WTC11 (cell line): ENCODE measurements at regions not wholly inside any gene's neighbourhood (a gene's known extent, or its start where the extent isn't known, plus 50 kb on each side); places are given as distances from the start of the nearest gene placed in this dataset.

ENCODE experiments used
- ATAC-seq: fragments of 200-7000 bp; cut with Tn5 transposase; 2 replicates; pipeline ENCODE4 v1.10.0; 2021; ENCODE audit warnings: mild to moderate bottlenecking, moderate library complexity
- CTCF ChIA-PET: fragments of 300-600 bp; sonication (Branson Sonifier 250); formaldehyde crosslinking; loops from one replicate; lab custom pipeline; 2021; ENCODE audit warnings: antibody characterized with exemption; lab: Charles Lee
- POLR2A ChIA-PET: fragments of 350-600 bp; sonication (Branson Sonifier 250); formaldehyde crosslinking; loops from one replicate; lab custom pipeline; 2021; ENCODE audit warnings: antibody characterized with exemption; lab: Charles Lee
- DNase-seq: peaks from one replicate; pipeline ENCODE4 v3.0.0; 2021; ENCODE audit warnings: low spot score
- H3K27ac Mint-ChIP-seq: 2 replicates; pipeline ENCODE4 v1.8.0; 2021; ENCODE audit warnings: mixed read lengths
- H3K27me3 Mint-ChIP-seq: 2 replicates; pipeline ENCODE4 v1.8.0; 2021; ENCODE audit warnings: low read depth, mild to moderate bottlenecking, moderate library complexity, mixed read lengths
- H3K36me3 Mint-ChIP-seq: 2 replicates; pipeline ENCODE4 v1.8.0; 2021; ENCODE audit warnings: mixed read lengths
- H3K4me1 Mint-ChIP-seq: 2 replicates; pipeline ENCODE4 v1.8.0; 2022; ENCODE audit warnings: mixed read lengths
- H3K4me3 Mint-ChIP-seq: 2 replicates; pipeline ENCODE4 v1.8.0; 2021; ENCODE audit warnings: mild to moderate bottlenecking, moderate library complexity, mixed read lengths
- H3K9me3 Mint-ChIP-seq: 2 replicates; pipeline ENCODE4 v1.8.0; 2021; ENCODE audit warnings: mixed read lengths
- CREB1 ChIP-seq: sonication (generic); formaldehyde crosslinking; IDR thresholded peaks from 2 replicates; pipeline ENCODE4 v1.8.0; 2023; ENCODE audit warnings: mild to moderate bottlenecking, missing genetic modification reagents
- CREM ChIP-seq: sonication (generic); formaldehyde crosslinking; IDR thresholded peaks from 2 replicates; pipeline ENCODE4 v1.8.1; 2022; ENCODE audit warnings: mild to moderate bottlenecking, missing genetic modification reagents, moderate library complexity
- ESRRA ChIP-seq: sonication (generic); formaldehyde crosslinking; IDR thresholded peaks from 2 replicates; pipeline ENCODE4 v1.8.1; 2022; ENCODE audit warnings: mild to moderate bottlenecking, missing genetic modification reagents, borderline replicate concordance
- ETV6 ChIP-seq: sonication (generic); formaldehyde crosslinking; IDR thresholded peaks from 2 replicates; pipeline ENCODE4 v1.8.1; 2022; ENCODE audit warnings: mild to moderate bottlenecking, missing genetic modification reagents
- FOXK1 ChIP-seq: sonication (generic); formaldehyde crosslinking; IDR thresholded peaks from 2 replicates; pipeline ENCODE4 v1.8.0; 2022; ENCODE audit warnings: mild to moderate bottlenecking, moderate library complexity, missing genetic modification reagents
- FOXP4 ChIP-seq: sonication (generic); formaldehyde crosslinking; IDR thresholded peaks from 2 replicates; pipeline ENCODE4 v1.8.0; 2022; ENCODE audit warnings: mild to moderate bottlenecking, missing genetic modification reagents
- GRHL2 ChIP-seq: fragments of 250-450 bp; sonication (Bioruptor Pico); IDR thresholded peaks from 2 replicates; pipeline ENCODE4 v1.8.0; 2022; ENCODE audit warnings: mild to moderate bottlenecking, moderate library complexity; ENCODE audit not compliant: insufficient replicate concordance, severe bottlenecking
- HMGXB4 ChIP-seq: sonication (generic); formaldehyde crosslinking; IDR thresholded peaks from 2 replicates; pipeline ENCODE4 v1.8.1; 2023; ENCODE audit warnings: mild to moderate bottlenecking, moderate library complexity, missing genetic modification reagents
- JUN ChIP-seq: sonication (generic); formaldehyde crosslinking; IDR thresholded peaks from 2 replicates; pipeline ENCODE4 v1.8.0; 2023; ENCODE audit warnings: mild to moderate bottlenecking, missing genetic modification reagents
- MLX ChIP-seq: sonication (generic); formaldehyde crosslinking; IDR thresholded peaks from 2 replicates; pipeline ENCODE4 v1.8.1; 2023; ENCODE audit warnings: mild to moderate bottlenecking, missing genetic modification reagents, moderate library complexity
- MXD4 ChIP-seq: fragments of 250-450 bp; sonication (Bioruptor Pico); IDR thresholded peaks from 2 replicates; pipeline ENCODE4 v1.8.0; 2021; ENCODE audit warnings: mild to moderate bottlenecking, moderate library complexity, borderline replicate concordance
- NFE2L1 ChIP-seq: sonication (generic); formaldehyde crosslinking; IDR thresholded peaks from 2 replicates; pipeline ENCODE4 v1.8.1; 2023; ENCODE audit warnings: missing genetic modification reagents
- NR2C2 ChIP-seq: sonication (generic); formaldehyde crosslinking; IDR thresholded peaks from 2 replicates; pipeline ENCODE4 v1.8.0; 2022; ENCODE audit warnings: mild to moderate bottlenecking, missing genetic modification reagents
- NR3C1 ChIP-seq: sonication (generic); formaldehyde crosslinking; conservative IDR thresholded peaks from 2 replicates; pipeline ENCODE4 v1.8.1; 2023; ENCODE audit warnings: low read depth, mild to moderate bottlenecking, missing genetic modification reagents
- PRRX2 ChIP-seq: fragments of 250-450 bp; sonication (Bioruptor Pico); IDR thresholded peaks from 2 replicates; pipeline ENCODE4 v1.8.0; 2021; ENCODE audit warnings: mild to moderate bottlenecking
- SMAD4 ChIP-seq: sonication (generic); formaldehyde crosslinking; IDR thresholded peaks from 2 replicates; pipeline ENCODE4 v1.8.0; 2022; ENCODE audit warnings: mild to moderate bottlenecking, missing genetic modification reagents
- USF1 ChIP-seq: sonication (generic); formaldehyde crosslinking; IDR thresholded peaks from 2 replicates; pipeline ENCODE4 v1.8.0; 2022; ENCODE audit warnings: mild to moderate bottlenecking, missing genetic modification reagents
- ZBTB21 ChIP-seq: sonication (generic); formaldehyde crosslinking; IDR thresholded peaks from 2 replicates; pipeline ENCODE4 v1.8.1; 2023; ENCODE audit warnings: mild to moderate bottlenecking, missing genetic modification reagents, borderline replicate concordance
- ZMAT4 ChIP-seq: fragments of 250-450 bp; sonication (Bioruptor Pico); IDR thresholded peaks from 2 replicates; pipeline ENCODE4 v1.9.0; 2021; ENCODE audit warnings: mild to moderate bottlenecking
- ZNF232 ChIP-seq: sonication (generic); formaldehyde crosslinking; IDR thresholded peaks from 2 replicates; pipeline ENCODE4 v1.8.0; 2022; ENCODE audit warnings: mild to moderate bottlenecking, missing genetic modification reagents
- ZNF396 ChIP-seq: fragments of 250-450 bp; sonication (Bioruptor Pico); IDR thresholded peaks from 2 replicates; pipeline ENCODE4 v1.8.0; 2021; ENCODE audit warnings: mild to moderate bottlenecking, moderate library complexity, borderline replicate concordance
- ZNF425 ChIP-seq: fragments of 250-450 bp; sonication (Bioruptor Pico); conservative IDR thresholded peaks from 2 replicates; pipeline ENCODE4 v1.9.0; 2021; ENCODE audit warnings: mild to moderate bottlenecking
- ZNF512 ChIP-seq: sonication (generic); formaldehyde crosslinking; IDR thresholded peaks from 2 replicates; pipeline ENCODE4 v1.8.1; 2022; ENCODE audit warnings: missing genetic modification reagents, borderline replicate concordance
- ZNF671 ChIP-seq: fragments of 250-450 bp; sonication (Bioruptor Pico); IDR thresholded peaks from 2 replicates; pipeline ENCODE4 v1.8.0; 2021; ENCODE audit warnings: mild to moderate bottlenecking

GRCh38 chrX:121851033-121851432, 803.6 kb downstream of the GLUD2 start (continued):
- no peak for TF ChIP-seq ZMAT4 (CRISPR knock-in tag)
- TF ChIP-seq NR2C2 (CRISPR knock-in tag), result no peak
- no peak for TF ChIP-seq ZNF232 (CRISPR knock-in tag)
- TF ChIP-seq FOXK1 (CRISPR knock-in tag), result no peak
- TF ChIP-seq GRHL2, result no peak
- TF ChIP-seq ZNF512 (CRISPR knock-in tag), result no peak

GRCh38 chrX:121853762-121854613, 806.6 kb downstream of the GLUD2 start:
- H3K36me3 Mint-ChIP-seq, result no peaks in the 10 kb centered on the region
- DNase-seq (no peak), ATAC-seq (no peak)
- no peak overlapping the region for H3K4me3 Mint-ChIP-seq
- POLR2A ChIA-PET, result no interaction called here
- TF ChIP-seq JUN (no peak), ZNF425 (CRISPR knock-in tag) (no peak), FOXP4 (no peak), ETV6 (CRISPR knock-in tag) (no peak), HMGXB4 (no peak), PRRX2 (CRISPR knock-in tag) (no peak), ZNF671 (CRISPR knock-in tag) (no peak), USF1 (CRISPR knock-in tag) (no peak), MLX (CRISPR knock-in tag) (no peak), NR3C1 (CRISPR knock-in tag) (no peak), ZBTB21 (CRISPR knock-in tag) (no peak), CREM (no peak), CREB1 (CRISPR knock-in tag) (no peak), NFE2L1 (no peak), SMAD4 (CRISPR knock-in tag) (no peak), FOXK1 (CRISPR knock-in tag) (no peak), MXD4 (no peak), ZNF396 (no peak), ESRRA (CRISPR knock-in tag) (no peak)
- no peaks in the 10 kb centered on the region for H3K4me1 Mint-ChIP-seq
- CTCF ChIA-PET, result no interaction called here
- H3K27me3 Mint-ChIP-seq, result no peaks in the 10 kb centered on the region
- H3K27ac Mint-ChIP-seq, result no peak overlapping the region
- H3K9me3 Mint-ChIP-seq, result no peaks in the 10 kb centered on the region
